ENCODE measurements at regions not wholly inside any gene's neighbourhood (a gene's known extent, or its start where the extent isn't known, plus 50 kb on each side); places are given as distances from the start of the nearest gene placed in this dataset.
"Not testable (repeated sequence)": the region's sequence is repeated elsewhere in the genome, so short reads cannot be mapped to it uniquely, and the experiment has no call there.

DNA sequence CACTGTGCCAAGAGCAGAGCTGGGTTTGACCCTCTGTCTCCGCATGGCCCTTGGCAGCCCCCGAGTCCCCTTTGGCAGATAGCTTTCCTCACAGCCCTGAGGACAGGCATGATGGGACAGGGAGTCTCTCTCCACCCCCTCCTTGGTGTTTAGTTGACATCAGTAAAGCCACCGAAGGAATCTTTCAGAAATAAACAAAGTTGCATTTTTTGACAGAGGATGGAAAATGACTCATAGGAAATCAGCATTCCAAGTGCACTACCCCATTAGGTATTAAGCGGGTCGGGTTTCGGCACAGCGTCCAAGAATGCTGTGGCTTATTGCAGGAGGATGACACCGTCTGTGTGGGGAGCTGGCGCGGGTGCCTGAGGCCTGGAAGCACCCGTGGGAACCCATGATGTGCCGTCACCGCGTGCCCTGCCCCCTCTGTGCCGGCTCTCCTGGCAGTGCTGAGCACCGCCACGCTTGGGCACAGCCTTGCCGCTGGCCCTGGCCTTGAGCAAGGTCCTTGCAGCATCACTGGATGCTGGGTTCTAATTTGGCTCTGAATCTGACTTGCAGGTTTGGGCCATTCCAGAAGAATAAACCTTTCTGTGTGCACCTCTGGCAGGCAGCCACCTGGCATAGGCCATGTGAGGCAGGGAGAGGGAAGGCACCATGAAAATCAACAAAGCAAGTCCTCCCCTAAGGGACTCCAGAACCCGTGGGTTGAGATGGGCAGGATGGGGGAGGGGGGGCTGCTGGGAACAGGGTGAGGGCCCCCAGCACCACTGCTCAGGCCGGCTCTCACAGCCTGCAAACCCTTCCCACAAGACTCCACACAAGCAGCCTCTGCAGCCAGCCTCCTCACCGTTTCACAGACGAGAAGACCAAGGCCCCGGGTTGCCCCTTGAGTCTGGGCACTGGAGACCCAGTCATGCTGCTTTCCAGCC, 50.5 kb upstream of the ZNF469 start:
- Histone ChIP-seq H3K27ac (no peak overlapping the region), H3K4me1 (peaks cover 0 to 9% of the 10 kb centered on the region in 2 donors), H3K9me3 (no peaks in the 10 kb centered on the region), H3K4me3 (replicated peaks in 1 of 3) (no peak overlapping the region), H3K36me3 (no peaks in the 10 kb centered on the region), H3K27me3 (no peaks in the 10 kb centered on the region)
- peak; percentile 30 to 35 for DNase-seq
- WGBS, 2 donors = 67 to 78% methylated on average over 18 to 23 of the region's 23 CpGs
- TF ChIP-seq, protein P1, sequence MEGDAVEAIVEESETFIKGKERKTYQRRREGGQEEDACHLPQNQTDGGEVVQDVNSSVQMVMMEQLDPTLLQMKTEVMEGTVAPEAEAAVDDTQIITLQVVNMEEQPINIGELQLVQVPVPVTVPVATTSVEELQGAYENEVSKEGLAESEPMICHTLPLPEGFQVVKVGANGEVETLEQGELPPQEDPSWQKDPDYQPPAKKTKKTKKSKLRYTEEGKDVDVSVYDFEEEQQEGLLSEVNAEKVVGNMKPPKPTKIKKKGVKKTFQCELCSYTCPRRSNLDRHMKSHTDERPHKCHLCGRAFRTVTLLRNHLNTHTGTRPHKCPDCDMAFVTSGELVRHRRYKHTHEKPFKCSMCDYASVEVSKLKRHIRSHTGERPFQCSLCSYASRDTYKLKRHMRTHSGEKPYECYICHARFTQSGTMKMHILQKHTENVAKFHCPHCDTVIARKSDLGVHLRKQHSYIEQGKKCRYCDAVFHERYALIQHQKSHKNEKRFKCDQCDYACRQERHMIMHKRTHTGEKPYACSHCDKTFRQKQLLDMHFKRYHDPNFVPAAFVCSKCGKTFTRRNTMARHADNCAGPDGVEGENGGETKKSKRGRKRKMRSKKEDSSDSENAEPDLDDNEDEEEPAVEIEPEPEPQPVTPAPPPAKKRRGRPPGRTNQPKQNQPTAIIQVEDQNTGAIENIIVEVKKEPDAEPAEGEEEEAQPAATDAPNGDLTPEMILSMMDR (IDR thresholded peaks at IDR 0.05) = no peak
- no peak for TF ChIP-seq POLR2A (IDR thresholded peaks at IDR 0.05)
- intact Hi-C loops (cut with DNase I) = no loop called here

DNA sequence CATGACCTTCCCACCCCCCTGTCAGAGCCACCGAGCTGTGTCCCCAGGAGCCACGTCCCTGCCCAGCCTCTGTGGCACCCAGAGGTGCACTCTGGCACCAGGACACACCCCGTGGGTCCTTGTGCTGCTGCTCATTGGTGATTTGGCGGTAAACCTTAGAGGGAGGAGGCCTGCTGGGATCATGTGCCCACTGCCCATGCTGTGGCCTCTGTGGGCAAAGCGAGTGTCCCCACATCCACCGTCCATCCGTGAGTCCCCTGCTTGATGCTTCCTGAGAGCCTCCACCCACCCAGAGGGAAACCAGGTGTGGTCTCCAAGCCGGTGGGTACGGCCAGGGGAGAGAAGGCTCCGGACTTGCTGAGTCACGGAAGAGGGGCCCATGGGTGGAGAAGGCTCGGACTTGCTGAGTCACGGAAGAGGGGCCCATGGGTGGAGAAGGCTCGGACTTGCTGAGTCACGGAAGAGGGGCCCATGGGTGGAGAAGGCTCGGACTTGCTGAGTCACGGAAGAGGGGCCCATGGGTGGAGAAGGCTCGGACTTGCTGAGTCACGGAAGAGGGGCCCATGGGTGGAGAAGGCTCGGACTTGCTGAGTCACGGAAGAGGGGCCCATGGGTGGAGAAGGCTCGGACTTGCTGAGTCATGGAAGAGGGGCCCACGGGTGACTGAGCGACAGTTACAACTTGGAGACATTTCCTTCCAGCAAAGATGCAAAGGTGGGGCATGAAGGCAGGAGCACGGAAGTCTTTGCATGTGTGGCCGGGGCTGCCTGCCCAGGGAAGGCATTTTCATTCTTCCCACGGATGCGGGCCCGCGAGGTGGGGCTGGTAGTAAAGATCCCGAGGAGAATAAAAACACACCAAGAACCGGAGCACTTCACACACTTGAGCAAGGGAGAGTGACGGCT, 49.6 kb upstream of the ZNF469 start:
- H3K27me3 ChIP-seq; H3K36me3 ChIP-seq; H3K4me3 ChIP-seq (replicated peaks in 1 of 3); H3K27ac ChIP-seq; H3K9me3 ChIP-seq; intact Hi-C loops (cut with DNase I); H3K4me1 ChIP-seq: not testable (repeated sequence)
- 49 to 56% methylated on average over 14 to 23 of the region's 33 CpGs for WGBS, 2 donors
- DNase-seq = peak; percentile 8 to 30
